PC-9 (cell line): ENCODE measurements at regions not wholly inside any gene's neighbourhood (a gene's known extent, or its start where the extent isn't known, plus 50 kb on each side); places are given as distances from the start of the nearest gene placed in this dataset.

Experiments
- BruUV-seq: library from RNA; stranded (reverse); fragments of 400-500 nt; replicated peaks from 2 replicates; lab custom pipeline; 2021; lab: Mats Ljungman, UMichigan
- CTCF ChIA-PET: fragments of 300-600 bp; sonication (Branson Sonifier 250); formaldehyde crosslinking; loops from one replicate; lab custom pipeline; 2022; ENCODE audit warnings: antibody characterized with exemption; lab: Charles Lee
- POLR2A ChIA-PET: fragments of 300-600 bp; sonication (Branson Sonifier 250); formaldehyde crosslinking; loops from one replicate; lab custom pipeline; 2022; ENCODE audit warnings: antibody characterized with exemption; ENCODE audit not compliant: unreplicated experiment; lab: Charles Lee
- DNase-seq, 2 experiments: peaks; one replicate each; pipeline versions ENCODE4 v3.0.0 to v3.0.0-alpha.2; 2015 to 2022; ENCODE audit warnings: mixed read lengths in 1 of 2
- H2AFZ ChIP-seq: fragments of 200-600 bp; sonication (generic); 2 replicates; pipeline ENCODE4 v1.8.1; 2017; ENCODE audit warnings: antibody characterized with exemption
- H3F3A ChIP-seq: fragments of 200-600 bp; sonication (generic); 2 replicates; pipeline ENCODE4 v1.8.1; 2017; ENCODE audit warnings: antibody characterized with exemption, mild to moderate bottlenecking, low read depth; ENCODE audit not compliant: insufficient read depth
- H3K27ac ChIP-seq: fragments of 200-600 bp; sonication (generic); 2 replicates; pipeline ENCODE4 v1.6.1; 2016; ENCODE audit warnings: mixed run types
- H3K27me3 ChIP-seq: fragments of 200-600 bp; sonication (generic); 2 replicates; pipeline ENCODE4 v1.6.1; 2016; ENCODE audit warnings: low read depth, mixed run types; ENCODE audit not compliant: insufficient read depth
- H3K36me3 ChIP-seq: fragments of 200-600 bp; sonication (generic); 2 replicates; pipeline ENCODE4 v1.6.1; 2016; ENCODE audit warnings: low read depth, mixed run types
- H3K4me1 ChIP-seq: fragments of 200-600 bp; sonication (generic); replicated peaks from 2 replicates; pipeline ENCODE4 v1.6.1; 2016; ENCODE audit warnings: mixed run types; ENCODE audit not compliant: insufficient read depth
- H3K4me2 ChIP-seq: fragments of 200-600 bp; sonication (generic); 2 replicates; pipeline ENCODE4 v1.6.1; 2017; ENCODE audit warnings: mixed run types
- H3K4me3 ChIP-seq: fragments of 200-600 bp; sonication (generic); 2 replicates; pipeline ENCODE4 v1.6.1; 2016; ENCODE audit warnings: mixed run types
- H3K79me2 ChIP-seq: fragments of 200-600 bp; sonication (generic); 2 replicates; pipeline ENCODE4 v1.6.1; 2017; ENCODE audit warnings: low read depth, mixed run types
- H3K9me2 ChIP-seq: fragments of 200-600 bp; sonication (generic); 2 replicates; pipeline ENCODE4 v1.8.1; 2017; ENCODE audit warnings: mild to moderate bottlenecking; ENCODE audit not compliant: insufficient read depth
- H3K9me3 ChIP-seq: fragments of 200-600 bp; sonication (generic); 2 replicates; pipeline ENCODE4 v1.8.1; 2016; ENCODE audit warnings: low read depth; ENCODE audit not compliant: insufficient read depth
- H4K20me1 ChIP-seq: fragments of 200-600 bp; sonication (generic); 2 replicates; pipeline ENCODE4 v1.8.1; 2017; ENCODE audit not compliant: insufficient read depth
- CTCF ChIP-seq: fragments of 200-600 bp; sonication (generic); conservative IDR thresholded peaks from 2 replicates; pipeline ENCODE4 v1.6.1; 2017; ENCODE audit warnings: mixed run types, antibody characterized with exemption, mild to moderate bottlenecking, moderate library complexity
- EZH2 ChIP-seq: fragments of 200-600 bp; sonication (generic); IDR thresholded peaks from 2 replicates; pipeline ENCODE4 v1.8.0; 2017; ENCODE audit warnings: antibody characterized with exemption, low read depth
- intact Hi-C: fragments of 100-400 bp; cut with micrococcal nuclease; formaldehyde crosslinking; loops from one replicate; pipeline ENCODE4 v1.10.0; 2022; ENCODE audit not compliant: unreplicated experiment

GRCh38 chrX:143964549-143964948 lies 80.7 kb downstream of the UBE2NL start:
- Histone ChIP-seq H3K4me2 (no peak overlapping the region), H3K4me1 (no peaks in the 10 kb centered on the region), H3K9me3 (no peaks in the 10 kb centered on the region), H3K9me2 (no peaks in the 10 kb centered on the region), H3K79me2 (no peaks in the 10 kb centered on the region), H3K27ac (no peak overlapping the region), H3F3A (no peaks in the 10 kb centered on the region), H3K27me3 (no peaks in the 10 kb centered on the region), H2AFZ (no peak overlapping the region), H3K36me3 (no peaks in the 10 kb centered on the region), H3K4me3 (no peak overlapping the region), H4K20me1 (no peaks in the 10 kb centered on the region)
- DNase-seq, result no peak
- intact Hi-C loops, result no loop called here
- ChIA-PET POLR2A (no interaction called here), CTCF (no interaction called here)
- no TSS peak for BruUV-seq
- no peak for TF ChIP-seq CTCF
- no peak for TF ChIP-seq EZH2

GRCh38 chrX:143988356-143988755 lies 104.5 kb downstream of the UBE2NL start:
- no peaks in the 10 kb centered on the region for H3F3A ChIP-seq
- H3K4me2 ChIP-seq, result no peak overlapping the region
- CTCF ChIA-PET, result no interaction called here
- POLR2A ChIA-PET, result no interaction called here
- no peak overlapping the region for H3K27ac ChIP-seq
- no TSS peak for BruUV-seq
- no peak for DNase-seq
- H3K27me3 ChIP-seq, result no peaks in the 10 kb centered on the region
- no peaks in the 10 kb centered on the region for H4K20me1 ChIP-seq
- no peaks in the 10 kb centered on the region for H3K4me1 ChIP-seq
- no peaks in the 10 kb centered on the region for H3K36me3 ChIP-seq
- H3K79me2 ChIP-seq, result no peaks in the 10 kb centered on the region
- intact Hi-C loops, result no loop called here
- no peak overlapping the region for H2AFZ ChIP-seq
- no peaks in the 10 kb centered on the region for H3K9me2 ChIP-seq
- TF ChIP-seq CTCF (no peak), EZH2 (no peak)
- H3K4me3 ChIP-seq, result no peak overlapping the region
- H3K9me3 ChIP-seq, result no peaks in the 10 kb centered on the region

GRCh38 chrX:143994206-143994605 lies 110.3 kb downstream of the UBE2NL start:
- no peaks in the 10 kb centered on the region for H4K20me1 ChIP-seq

More at GRCh38 chrX:143994206-143994605, 110.3 kb downstream of the UBE2NL start:
- POLR2A ChIA-PET, result no interaction called here
- Histone ChIP-seq H3K27ac (no peak overlapping the region), H3K4me2 (no peak overlapping the region), H3K36me3 (no peaks in the 10 kb centered on the region), H3F3A (no peaks in the 10 kb centered on the region), H3K4me1 (no peaks in the 10 kb centered on the region), H3K9me3 (no peaks in the 10 kb centered on the region), H3K79me2 (no peaks in the 10 kb centered on the region), H3K4me3 (no peak overlapping the region), H2AFZ (no peak overlapping the region), H3K9me2 (no peaks in the 10 kb centered on the region), H3K27me3 (no peaks in the 10 kb centered on the region)
- intact Hi-C loops, result no loop called here
- TF ChIP-seq EZH2, result no peak
- no peak for TF ChIP-seq CTCF
- DNase-seq, result no peak
- no TSS peak for BruUV-seq
- CTCF ChIA-PET, result no interaction called here
